ENCODE measurements at regions not wholly inside any gene's neighbourhood (a gene's known extent, or its start where the extent isn't known, plus 50 kb on each side); places are given as distances from the start of the nearest gene placed in this dataset.

DNA sequence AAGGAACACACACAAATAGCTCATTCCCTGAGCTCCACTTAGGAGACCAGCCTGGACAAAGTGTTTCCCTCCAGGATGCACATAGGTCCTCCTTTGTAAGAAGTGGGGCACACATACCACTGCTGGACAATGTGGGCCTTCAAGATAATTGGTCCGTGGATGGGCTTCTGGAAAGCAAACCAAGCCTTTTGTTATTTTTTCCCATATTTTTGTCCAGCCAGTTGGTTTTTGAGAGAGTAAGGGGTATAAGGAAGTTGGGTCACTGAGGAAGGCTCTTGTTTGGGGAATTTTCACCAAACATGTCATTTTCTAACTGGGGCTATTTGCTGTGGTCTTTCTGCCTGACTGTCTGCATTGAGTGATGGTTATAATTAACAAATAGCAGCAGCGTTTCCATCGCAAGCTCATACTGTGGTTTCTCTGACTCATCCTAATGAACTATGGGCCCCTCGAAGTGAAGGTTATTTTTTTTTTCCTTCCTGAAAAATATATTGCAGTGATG is 306.3 kb upstream of the DUSP10 start:
- H3K36me3 Mint-ChIP-seq (ENCODE audit: insufficient read depth), result no peaks in the 10 kb centered on the region
- H3K9me3 Mint-ChIP-seq (ENCODE audit: low read depth), result no peaks in the 10 kb centered on the region
- DNase-seq (ENCODE audit: low spot score, unreplicated experiment), result no peak
- H3K27me3 Mint-ChIP-seq, result no peaks in the 10 kb centered on the region
- H3K27ac Mint-ChIP-seq, result no peak overlapping the region
- H3K4me3 Mint-ChIP-seq (ENCODE audit: low read depth), result no peak overlapping the region
- H3K4me1 Mint-ChIP-seq (ENCODE audit: low read depth), result no peaks in the 10 kb centered on the region
- TF ChIP-seq, protein P1, sequence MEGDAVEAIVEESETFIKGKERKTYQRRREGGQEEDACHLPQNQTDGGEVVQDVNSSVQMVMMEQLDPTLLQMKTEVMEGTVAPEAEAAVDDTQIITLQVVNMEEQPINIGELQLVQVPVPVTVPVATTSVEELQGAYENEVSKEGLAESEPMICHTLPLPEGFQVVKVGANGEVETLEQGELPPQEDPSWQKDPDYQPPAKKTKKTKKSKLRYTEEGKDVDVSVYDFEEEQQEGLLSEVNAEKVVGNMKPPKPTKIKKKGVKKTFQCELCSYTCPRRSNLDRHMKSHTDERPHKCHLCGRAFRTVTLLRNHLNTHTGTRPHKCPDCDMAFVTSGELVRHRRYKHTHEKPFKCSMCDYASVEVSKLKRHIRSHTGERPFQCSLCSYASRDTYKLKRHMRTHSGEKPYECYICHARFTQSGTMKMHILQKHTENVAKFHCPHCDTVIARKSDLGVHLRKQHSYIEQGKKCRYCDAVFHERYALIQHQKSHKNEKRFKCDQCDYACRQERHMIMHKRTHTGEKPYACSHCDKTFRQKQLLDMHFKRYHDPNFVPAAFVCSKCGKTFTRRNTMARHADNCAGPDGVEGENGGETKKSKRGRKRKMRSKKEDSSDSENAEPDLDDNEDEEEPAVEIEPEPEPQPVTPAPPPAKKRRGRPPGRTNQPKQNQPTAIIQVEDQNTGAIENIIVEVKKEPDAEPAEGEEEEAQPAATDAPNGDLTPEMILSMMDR (IDR thresholded peaks at IDR 0.05; ENCODE audit: unreplicated experiment), result no peak

DNA sequence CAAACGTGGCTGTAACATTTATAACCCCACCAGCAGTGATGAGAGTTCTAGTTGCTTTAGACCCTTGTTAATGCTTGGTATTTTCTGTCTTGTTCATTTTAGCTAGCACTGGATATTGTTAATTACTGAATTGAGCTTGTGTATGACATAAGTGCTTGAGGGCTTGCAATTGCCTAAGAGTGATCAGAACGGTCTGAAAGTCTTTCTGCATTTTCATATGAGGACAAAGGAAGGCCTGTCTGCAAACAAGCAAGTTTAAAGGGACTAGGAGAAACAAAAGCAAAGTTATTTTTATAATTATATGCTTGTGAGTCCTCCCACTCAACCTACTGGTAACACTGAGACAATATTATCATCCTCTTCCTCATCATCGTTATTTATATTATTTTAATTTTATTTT is 305.5 kb upstream of the DUSP10 start:
- no peak overlapping the region for H3K27ac Mint-ChIP-seq
- DNase-seq (ENCODE audit: low spot score, unreplicated experiment), result no peak
- TF ChIP-seq, protein P1 (IDR thresholded peaks at IDR 0.05; ENCODE audit: unreplicated experiment), result no peak
- H3K9me3 Mint-ChIP-seq (ENCODE audit: low read depth), result no peaks in the 10 kb centered on the region
- H3K27me3 Mint-ChIP-seq, result no peaks in the 10 kb centered on the region
- H3K4me3 Mint-ChIP-seq (ENCODE audit: low read depth), result no peak overlapping the region
- no peaks in the 10 kb centered on the region for H3K4me1 Mint-ChIP-seq (ENCODE audit: low read depth)
- H3K36me3 Mint-ChIP-seq (ENCODE audit: insufficient read depth), result no peaks in the 10 kb centered on the region

DNA sequence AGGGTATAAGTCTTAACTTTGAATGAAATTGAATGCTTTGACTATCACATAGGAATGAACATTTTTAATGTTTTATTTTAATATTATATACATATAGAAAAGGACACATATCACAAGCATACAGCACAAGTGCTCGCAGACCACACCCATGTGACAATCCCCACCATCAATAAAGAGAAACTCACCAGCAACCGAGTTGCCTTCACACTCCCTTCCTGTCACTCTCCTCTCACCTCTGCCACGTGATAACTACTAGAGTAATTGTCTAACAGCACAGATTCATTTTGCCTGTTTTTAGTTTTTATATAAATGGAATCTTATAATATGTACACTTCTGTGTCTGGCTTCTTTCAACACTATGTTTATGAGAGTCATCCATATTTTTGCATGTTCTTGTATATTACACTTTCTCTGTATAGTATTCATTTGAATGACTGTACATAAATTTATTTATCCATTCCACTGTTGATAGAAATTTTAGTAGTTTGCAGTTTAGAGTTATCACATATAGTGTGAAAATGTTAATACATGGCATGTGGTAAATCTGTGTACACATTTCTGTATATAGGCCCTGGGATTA is 304.9 kb upstream of the DUSP10 start:
- no peaks in the 10 kb centered on the region for H3K27me3 Mint-ChIP-seq
- H3K4me3 Mint-ChIP-seq (ENCODE audit: low read depth), result no peak overlapping the region
- TF ChIP-seq, protein P1 (IDR thresholded peaks at IDR 0.05; ENCODE audit: unreplicated experiment), result no peak
- H3K27ac Mint-ChIP-seq, result no peak overlapping the region
- no peaks in the 10 kb centered on the region for H3K36me3 Mint-ChIP-seq (ENCODE audit: insufficient read depth)
- H3K4me1 Mint-ChIP-seq (ENCODE audit: low read depth), result no peaks in the 10 kb centered on the region
- DNase-seq (ENCODE audit: low spot score, unreplicated experiment), result no peak
- H3K9me3 Mint-ChIP-seq (ENCODE audit: low read depth), result no peaks in the 10 kb centered on the region

DNA sequence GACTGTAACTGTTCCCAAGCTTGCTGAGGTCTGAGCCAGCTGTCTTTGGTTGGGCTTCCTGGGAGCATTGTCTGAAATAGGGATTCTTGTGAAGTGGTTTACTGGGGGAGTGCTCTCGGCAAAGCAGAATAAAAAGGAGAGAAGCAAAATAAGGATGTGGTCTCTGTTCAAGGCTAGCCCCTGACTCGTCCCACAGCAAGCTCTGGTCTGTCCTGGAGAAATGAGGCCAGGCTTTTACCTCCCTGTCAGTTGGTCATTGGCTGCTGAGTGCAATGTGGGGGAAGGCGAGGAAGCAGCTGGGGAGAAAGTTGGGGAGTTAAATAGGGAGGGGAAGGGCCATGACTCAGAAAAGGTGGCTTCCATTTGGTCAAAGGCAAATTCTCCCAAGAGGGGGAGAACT is 303.9 kb upstream of the DUSP10 start:
- DNase-seq (ENCODE audit: low spot score, unreplicated experiment), result no peak
- Mint-ChIP-seq H3K27me3 (no peaks in the 10 kb centered on the region), H3K4me3 (ENCODE audit: low read depth) (no peak overlapping the region), H3K4me1 (ENCODE audit: low read depth) (no peaks in the 10 kb centered on the region), H3K36me3 (ENCODE audit: insufficient read depth) (no peaks in the 10 kb centered on the region), H3K27ac (no peak overlapping the region), H3K9me3 (ENCODE audit: low read depth) (no peaks in the 10 kb centered on the region)
- TF ChIP-seq, protein P1 (IDR thresholded peaks at IDR 0.05; ENCODE audit: unreplicated experiment), result no peak

DNA sequence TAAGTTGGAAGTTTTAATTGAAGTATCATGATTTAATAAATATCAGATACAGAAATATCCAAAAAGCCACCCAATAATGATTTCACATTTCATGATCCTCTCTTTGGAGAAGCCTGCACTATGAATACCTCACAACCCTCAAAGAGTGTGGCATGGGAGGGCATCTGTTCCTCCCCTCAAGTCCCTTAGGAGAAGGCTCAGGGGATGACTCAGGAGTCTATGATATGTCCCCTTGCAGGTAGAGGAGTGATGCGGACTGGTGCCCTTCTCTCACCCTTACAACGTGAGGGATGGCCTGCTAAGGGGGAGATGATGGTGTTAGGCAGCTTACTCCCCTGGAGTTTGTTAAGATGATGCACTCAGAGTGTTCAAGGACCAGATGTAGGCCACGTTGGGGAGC is 303.3 kb upstream of the DUSP10 start:
- no peak for DNase-seq (ENCODE audit: low spot score, unreplicated experiment)
- Mint-ChIP-seq H3K9me3 (ENCODE audit: low read depth) (no peaks in the 10 kb centered on the region), H3K4me1 (ENCODE audit: low read depth) (no peaks in the 10 kb centered on the region), H3K27ac (no peak overlapping the region), H3K4me3 (ENCODE audit: low read depth) (no peak overlapping the region), H3K27me3 (no peaks in the 10 kb centered on the region), H3K36me3 (ENCODE audit: insufficient read depth) (no peaks in the 10 kb centered on the region)
- TF ChIP-seq, protein P1 (IDR thresholded peaks at IDR 0.05; ENCODE audit: unreplicated experiment), result no peak
